Stimulated activated CD4-positive, alpha-beta T cell treated with anti-CD3 and anti-CD28 coated beads, Interleukin-4, amount 100 ng/mL, for 24 hours (primary cell): ENCODE measurements at regions not wholly inside any gene's neighbourhood (a gene's known extent, or its start where the extent isn't known, plus 50 kb on each side); places are given as distances from the start of the nearest gene placed in this dataset.
"Not testable (repeated sequence)": the region's sequence is repeated elsewhere in the genome, so short reads cannot be mapped to it uniquely, and the experiment has no call there.

ENCODE experiments used
- DNase-seq: peaks from one replicate; pipeline ENCODE4 v3.0.0-alpha.2; 2020

GRCh38 chr3:82495655-82496054 lies 734.2 kb upstream of the GBE1 start:
- no peak for DNase-seq

GRCh38 chr3:82494977-82495489 lies 733.6 kb upstream of the GBE1 start:
- DNase-seq = no peak

- DNase-seq = no peak
Observed at GRCh38 chr3:82493858-82494257, 732.4 kb upstream of the GBE1 start.

- no peak for DNase-seq
Observed at GRCh38 chr3:82475306-82475705, 713.9 kb upstream of the GBE1 start.

GRCh38 chr3:82474711-82475110 lies 713.3 kb upstream of the GBE1 start:
- no peak for DNase-seq

- no peak for DNase-seq
Observed at GRCh38 chr3:82473864-82474541, 712.6 kb upstream of the GBE1 start.

- DNase-seq = no peak
Observed at GRCh38 chr3:82467051-82467450, 705.6 kb upstream of the GBE1 start.

GRCh38 chr3:82462977-82463376 lies 701.5 kb upstream of the GBE1 start:
- DNase-seq = no peak

GRCh38 chr3:82461049-82461889 lies 699.8 kb upstream of the GBE1 start:
- DNase-seq = no peak

- DNase-seq = no peak
Observed at GRCh38 chr3:82448320-82448719, 686.9 kb upstream of the GBE1 start.

- not testable (repeated sequence) for DNase-seq
Observed at GRCh38 chr3:82428821-82429220, 667.4 kb upstream of the GBE1 start.

GRCh38 chr3:82424031-82424339 lies 662.5 kb upstream of the GBE1 start:
- DNase-seq = no peak

- no peak for DNase-seq
Observed at GRCh38 chr3:82423268-82424030, 662.0 kb upstream of the GBE1 start.

GRCh38 chr3:82416830-82417229 lies 655.4 kb upstream of the GBE1 start:
- DNase-seq = no peak

GRCh38 chr3:82416349-82416748 lies 654.9 kb upstream of the GBE1 start:
- DNase-seq = no peak

- no peak for DNase-seq
Observed at GRCh38 chr3:82413171-82413570, 651.7 kb upstream of the GBE1 start.

GRCh38 chr3:82410366-82410765 lies 648.9 kb upstream of the GBE1 start:
- DNase-seq = no peak

- DNase-seq = no peak
Observed at GRCh38 chr3:82409842-82410241, 648.4 kb upstream of the GBE1 start.

- no peak for DNase-seq
Observed at GRCh38 chr3:82392203-82392775, 630.8 kb upstream of the GBE1 start.

- DNase-seq = no peak
Observed at GRCh38 chr3:82390868-82391267, 629.4 kb upstream of the GBE1 start.

GRCh38 chr3:82386647-82387046 lies 625.2 kb upstream of the GBE1 start:
- DNase-seq = no peak

GRCh38 chr3:82384181-82384580 lies 622.7 kb upstream of the GBE1 start:
- no peak for DNase-seq

- DNase-seq = no peak
Observed at GRCh38 chr3:82382831-82383230, 621.4 kb upstream of the GBE1 start.
